ENCODE measurements at regions not wholly inside any gene's neighbourhood (a gene's known extent, or its start where the extent isn't known, plus 50 kb on each side); places are given as distances from the start of the nearest gene placed in this dataset.

- Mint-ChIP-seq H3K9me3 (no peaks in the 10 kb centered on the region), H3K36me3 (no peaks in the 10 kb centered on the region), H3K27ac (no peak overlapping the region)
- ATAC-seq (no peak), DNase-seq (ENCODE audit: low spot score in 2 of 2) (no peak)
Observed at GRCh38 chr1:57897581-57897980, 473.7 kb upstream of the DAB1 start.

- Mint-ChIP-seq H3K27ac (no peak overlapping the region), H3K9me3 (no peaks in the 10 kb centered on the region), H3K36me3 (no peaks in the 10 kb centered on the region)
- DNase-seq (ENCODE audit: low spot score in 2 of 2) (no peak), ATAC-seq (no peak)
Observed at GRCh38 chr1:57894315-57894714, 470.5 kb upstream of the DAB1 start.

GRCh38 chr1:57889676-57890320, 465.9 kb upstream of the DAB1 start:
- no peaks in the 10 kb centered on the region for H3K9me3 Mint-ChIP-seq
- ATAC-seq (no peak), DNase-seq (ENCODE audit: low spot score in 2 of 2) (no peak)
- H3K36me3 Mint-ChIP-seq = no peaks in the 10 kb centered on the region
- no peak overlapping the region for H3K27ac Mint-ChIP-seq

GRCh38 chr1:57887964-57888491, 464.2 kb upstream of the DAB1 start:
- DNase-seq (ENCODE audit: low spot score in 2 of 2) (no peak), ATAC-seq (no peak)
- no peak overlapping the region for H3K27ac Mint-ChIP-seq
- H3K9me3 Mint-ChIP-seq = no peaks in the 10 kb centered on the region
- H3K36me3 Mint-ChIP-seq = no peaks in the 10 kb centered on the region

- no peak for ATAC-seq
- no peak for DNase-seq (ENCODE audit: low spot score in 2 of 2)
- H3K27ac Mint-ChIP-seq = no peak overlapping the region
- H3K9me3 Mint-ChIP-seq = no peaks in the 10 kb centered on the region
- H3K36me3 Mint-ChIP-seq = no peaks in the 10 kb centered on the region
Observed at GRCh38 chr1:57886376-57886775, 462.5 kb upstream of the DAB1 start.

- DNase-seq (ENCODE audit: low spot score in 2 of 2) (no peak), ATAC-seq (no peak)
- Mint-ChIP-seq H3K27ac (no peak overlapping the region), H3K36me3 (no peaks in the 10 kb centered on the region), H3K9me3 (peaks cover 0 to 5% of the 10 kb centered on the region in 2 donors)
Observed at GRCh38 chr1:57883642-57883995, 459.8 kb upstream of the DAB1 start.

- no peak for ATAC-seq
- Mint-ChIP-seq H3K27ac (no peak overlapping the region), H3K9me3 (peaks cover 0 to 5% of the 10 kb centered on the region in 2 donors), H3K36me3 (no peaks in the 10 kb centered on the region)
- DNase-seq (ENCODE audit: low spot score in 2 of 2) = no peak
Observed at GRCh38 chr1:57882934-57883641, 459.2 kb upstream of the DAB1 start.

GRCh38 chr1:57882072-57882471, 458.2 kb upstream of the DAB1 start:
- H3K9me3 Mint-ChIP-seq = peaks cover 0 to 5% of the 10 kb centered on the region in 2 donors
- ATAC-seq = no peak
- H3K36me3 Mint-ChIP-seq = no peaks in the 10 kb centered on the region
- DNase-seq (ENCODE audit: low spot score in 2 of 2) = no peak
- H3K27ac Mint-ChIP-seq = no peak overlapping the region

GRCh38 chr1:57881639-57882038, 457.8 kb upstream of the DAB1 start:
- Mint-ChIP-seq H3K9me3 (peaks cover 0 to 5% of the 10 kb centered on the region in 2 donors), H3K36me3 (no peaks in the 10 kb centered on the region), H3K27ac (no peak overlapping the region)
- ATAC-seq = no peak
- no peak for DNase-seq (ENCODE audit: low spot score in 2 of 2)

- no peak for ATAC-seq
- Mint-ChIP-seq H3K36me3 (no peaks in the 10 kb centered on the region), H3K27ac (no peak overlapping the region), H3K9me3 (peaks cover 0 to 5% of the 10 kb centered on the region in 2 donors)
- no peak for DNase-seq (ENCODE audit: low spot score in 2 of 2)
Observed at GRCh38 chr1:57879700-57880099, 455.8 kb upstream of the DAB1 start.

GRCh38 chr1:57874418-57874877, 450.6 kb upstream of the DAB1 start:
- no peak for DNase-seq (ENCODE audit: low spot score in 2 of 2)
- ATAC-seq = no peak
- no peaks in the 10 kb centered on the region for H3K36me3 Mint-ChIP-seq
- H3K9me3 Mint-ChIP-seq = peaks cover 3 to 5% of the 10 kb centered on the region in 2 donors
- no peak overlapping the region for H3K27ac Mint-ChIP-seq

- no peak for DNase-seq (ENCODE audit: low spot score in 2 of 2)
- ATAC-seq = no peak
- no peaks in the 10 kb centered on the region for H3K36me3 Mint-ChIP-seq
- peaks cover 0 to 3% of the 10 kb centered on the region in 2 donors for H3K9me3 Mint-ChIP-seq
- no peak overlapping the region for H3K27ac Mint-ChIP-seq
Observed at GRCh38 chr1:57872913-57873312, 449.1 kb upstream of the DAB1 start.

- H3K27ac Mint-ChIP-seq = no peak overlapping the region
- DNase-seq (ENCODE audit: low spot score in 2 of 2) (no peak), ATAC-seq (no peak)
- H3K36me3 Mint-ChIP-seq = no peaks in the 10 kb centered on the region
- H3K9me3 Mint-ChIP-seq = peaks cover 0 to 5% of the 10 kb centered on the region in 2 donors
Observed at GRCh38 chr1:57868908-57869307, 445.0 kb upstream of the DAB1 start.

GRCh38 chr1:57868239-57868638, 444.4 kb upstream of the DAB1 start:
- H3K27ac Mint-ChIP-seq = no peak overlapping the region
- no peaks in the 10 kb centered on the region for H3K36me3 Mint-ChIP-seq
- DNase-seq (ENCODE audit: low spot score in 2 of 2) = no peak
- H3K9me3 Mint-ChIP-seq = peaks cover 0 to 4% of the 10 kb centered on the region in 2 donors
- no peak for ATAC-seq

- DNase-seq (ENCODE audit: low spot score in 2 of 2) (no peak), ATAC-seq (no peak)
- Mint-ChIP-seq H3K36me3 (no peaks in the 10 kb centered on the region), H3K27ac (no peak overlapping the region), H3K9me3 (peaks cover 0 to 4% of the 10 kb centered on the region in 2 donors)
Observed at GRCh38 chr1:57866998-57867397, 443.1 kb upstream of the DAB1 start.

GRCh38 chr1:57860931-57861565, 437.2 kb upstream of the DAB1 start:
- Mint-ChIP-seq H3K27ac (no peak overlapping the region), H3K36me3 (no peaks in the 10 kb centered on the region), H3K9me3 (peaks cover 0 to 4% of the 10 kb centered on the region in 2 donors)
- ATAC-seq = no peak
- DNase-seq (ENCODE audit: low spot score in 2 of 2) = no peak

- ATAC-seq = no peak
- H3K27ac Mint-ChIP-seq = no peak overlapping the region
- peaks cover 0 to 7% of the 10 kb centered on the region in 2 donors for H3K9me3 Mint-ChIP-seq
- peaks cover 0 to 4% of the 10 kb centered on the region in 2 donors for H3K36me3 Mint-ChIP-seq
- no peak for DNase-seq (ENCODE audit: low spot score in 2 of 2)
Observed at GRCh38 chr1:57860325-57860724, 436.5 kb upstream of the DAB1 start.

Data from activated naive CD4-positive, alpha-beta T cell treated with anti-CD3 and anti-CD28 coated beads, Interleukin-2, amount 50 U/mL, for 72 hours (primary cell).